HCT116 (cell line): ENCODE measurements at regions not wholly inside any gene's neighbourhood (a gene's known extent, or its start where the extent isn't known, plus 50 kb on each side); places are given as distances from the start of the nearest gene placed in this dataset.
A peak's percentile ranks its signal among the peaks of the same experiment; 100 is the strongest.

Experiments used
- ATAC-seq: fragments of 200-7000 bp; cut with Tn5 transposase; 2 replicates; pipeline ENCODE4 v1.9.1; 2020; ENCODE audit warnings: mild to moderate bottlenecking, moderate library complexity
- BruUV-seq: library from RNA; stranded (reverse); fragments of 400-500 nt; replicated peaks from 2 replicates; lab custom pipeline; 2021; lab: Mats Ljungman, UMichigan
- CTCF ChIA-PET: fragments of 300-600 bp; sonication (Branson Sonifier 250); formaldehyde crosslinking; loops from one replicate; lab custom pipeline; 2021; ENCODE audit warnings: antibody characterized with exemption; lab: Charles Lee
- POLR2A ChIA-PET: fragments of 300-600, 350-600 bp; sonication (Branson Sonifier 250); formaldehyde crosslinking; loops from one replicate; lab custom pipeline; 2021; ENCODE audit warnings: antibody characterized with exemption; lab: Charles Lee
- RAD21 ChIA-PET, 2 experiments: fragments of 300-600 bp; sonication (Branson Sonifier 250); formaldehyde crosslinking; loops; one replicate each; lab custom pipeline; 2023; ENCODE audit warnings: low total read pairs in 2 of 2; ENCODE audit not compliant: uncharacterized antibody in 2 of 2, unreplicated experiment in 2 of 2, low non-redundant PET in 1 of 2; lab: Charles Lee
- DNase-seq: peaks from one replicate; pipeline ENCODE4 v3.0.0-alpha.2; 2010; ENCODE audit warnings: low read depth, low spot score
- H2AFZ ChIP-seq: fragments of 200-600 bp; shearing (Covaris generic), sonication (generic); 2 replicates; pipeline ENCODE4 v1.6.1; 2017; ENCODE audit warnings: low read depth, mixed run types, mixed read lengths, antibody characterized with exemption, low read length; ENCODE audit not compliant: poor library complexity, severe bottlenecking
- H3K27ac ChIP-seq: 2 replicates; pipeline ENCODE4 v1.5.1; 2012; ENCODE audit warnings: low read depth, low read length
- H3K27me3 ChIP-seq: fragments of 200-600 bp; sonication (generic); 2 replicates; pipeline ENCODE4 v1.6.1; 2016; ENCODE audit warnings: mixed run types, low read length, mixed read lengths; ENCODE audit not compliant: insufficient read depth
- H3K36me3 ChIP-seq, 2 experiments: fragments of 200-500 bp in 1 of 2; fragments of 200-600 bp in 1 of 2; sonication (Bioruptor generic) in 1 of 2; sonication (generic) in 1 of 2; 2 replicates each; pipeline versions ENCODE4 v1.5.1 to v1.6.1; 2014 to 2016; ENCODE audit warnings: low read length in 2 of 2, inconsistent platforms in 1 of 2, mixed read lengths in 1 of 2, mixed run types in 1 of 2; ENCODE audit not compliant: insufficient read depth in 2 of 2, control insufficient read depth in 1 of 2
- H3K4me1 ChIP-seq, 2 experiments: fragments of 200-600 bp in 1 of 2; sonication (generic) in 1 of 2; 2 replicates each; pipeline versions ENCODE4 v1.5.1 to v1.6.1; 2012 to 2017; ENCODE audit warnings: low read length in 2 of 2, inconsistent platforms in 1 of 2, mild to moderate bottlenecking in 1 of 2, mixed read lengths in 1 of 2, mixed run types in 1 of 2, moderate library complexity in 1 of 2; ENCODE audit not compliant: insufficient read depth in 2 of 2, control insufficient read depth in 1 of 2
- H3K4me2 ChIP-seq: fragments of 200-600 bp; sonication (generic); 2 replicates; pipeline ENCODE4 v1.6.1; 2017; ENCODE audit warnings: mixed run types, low read length, mixed read lengths
- H3K4me3 ChIP-seq, 2 experiments: fragments of 200-600 bp in 1 of 2; sonication (generic) in 1 of 2; replicated peaks in 1 of 2; 2 replicates each; pipeline ENCODE4 v1.5.1; 2011 to 2016; ENCODE audit warnings: low read length in 2 of 2, control low read depth in 1 of 2, low read depth in 1 of 2, mild to moderate bottlenecking in 1 of 2, mixed read lengths in 1 of 2, mixed run types in 1 of 2
- H3K79me2 ChIP-seq: fragments of 200-600 bp; sonication (generic); 2 replicates; pipeline ENCODE4 v1.6.1; 2017; ENCODE audit warnings: mild to moderate bottlenecking, mixed run types, low read length, moderate library complexity, mixed read lengths; ENCODE audit not compliant: insufficient read depth
- H3K9ac ChIP-seq: fragments of 200-600 bp; sonication (generic); 2 replicates; pipeline ENCODE4 v1.6.1; 2016; ENCODE audit warnings: low read length, mixed read lengths
- H3K9me2 ChIP-seq: fragments of 200-600 bp; sonication (generic), shearing (Covaris generic); 2 replicates; pipeline ENCODE4 v1.6.1; 2017; ENCODE audit warnings: mixed run types, mild to moderate bottlenecking, moderate library complexity; ENCODE audit not compliant: insufficient read depth
- H3K9me3 ChIP-seq, 2 experiments: fragments of 200-500 bp in 1 of 2; fragments of 200-600 bp in 1 of 2; sonication (Bioruptor generic) in 1 of 2; sonication (generic) in 1 of 2; 2 replicates each; pipeline ENCODE4 v1.6.1; 2014 to 2017; ENCODE audit warnings: low read length in 2 of 2, mixed read lengths in 2 of 2, inconsistent platforms in 1 of 2, low read depth in 1 of 2, mild to moderate bottlenecking in 1 of 2, mixed run types in 1 of 2, moderate library complexity in 1 of 2; ENCODE audit not compliant: control insufficient read depth in 1 of 2, insufficient read depth in 1 of 2
- H4K20me1 ChIP-seq: fragments of 200-600 bp; sonication (generic), shearing (Covaris generic); 2 replicates; pipeline ENCODE4 v1.6.1; 2017; ENCODE audit warnings: mixed run types, mild to moderate bottlenecking, moderate library complexity; ENCODE audit not compliant: insufficient read depth
- ATF3 ChIP-seq: IDR thresholded peaks from 2 replicates; pipeline ENCODE4 v1.6.1; 2012
- CTCF ChIP-seq, 3 experiments: fragments of 200-600 bp in 1 of 3; sonication (generic) in 1 of 3; IDR thresholded peaks in 2 of 3; conservative IDR thresholded peaks in 1 of 3; 2 replicates each; pipeline ENCODE4 v1.5.1; 2012 to 2017; ENCODE audit warnings: low read depth in 2 of 3, low read length in 2 of 3, antibody characterized with exemption in 1 of 3, borderline replicate concordance in 1 of 3, control low read depth in 1 of 3, mild to moderate bottlenecking in 1 of 3, mixed read lengths in 1 of 3, mixed run types in 1 of 3, moderate library complexity in 1 of 3; ENCODE audit not compliant: insufficient read depth in 1 of 3
- ELF1 ChIP-seq: IDR thresholded peaks from 2 replicates; pipeline ENCODE4 v1.6.1; 2012; ENCODE audit warnings: low read depth, borderline replicate concordance
- EZH2 ChIP-seq: fragments of 200-600 bp; sonication (generic); IDR thresholded peaks from 2 replicates; pipeline ENCODE4 v1.6.1; 2017; ENCODE audit warnings: antibody characterized with exemption, mixed run types
- MAX ChIP-seq: IDR thresholded peaks from 2 replicates; pipeline ENCODE4 v1.6.1; 2012
- POLR2A ChIP-seq: IDR thresholded peaks from 2 replicates; pipeline ENCODE4 v1.7.0; 2011; ENCODE audit warnings: borderline replicate concordance; ENCODE audit not compliant: insufficient read depth, insufficient read length; ENCODE audit errors: extremely low read depth
- RAD21 ChIP-seq: IDR thresholded peaks from 2 replicates; pipeline ENCODE4 v1.6.1; 2012; ENCODE audit warnings: low read depth, mild to moderate bottlenecking
- ZBTB33 ChIP-seq: IDR thresholded peaks from 2 replicates; pipeline ENCODE4 v1.6.1; 2011; ENCODE audit warnings: mild to moderate bottlenecking, low read length, moderate library complexity; ENCODE audit not compliant: insufficient replicate concordance; ENCODE audit errors: extremely low read depth
- intact Hi-C: fragments of 100-400 bp; cut with micrococcal nuclease; formaldehyde crosslinking; loops from 2 replicates; pipeline ENCODE4 v1.10.0; 2022

GRCh38 chr22:27115410-27115809, 458.0 kb downstream of the MIAT start:
- no TSS peak for BruUV-seq
- ChIA-PET CTCF (no interaction called here), POLR2A (interaction anchor here (0.6 kb wide), 1 partner anchor 60 kb away, joined by 4 read pairs; no protein-coding TSS in a partner anchor), RAD21 (no interaction called here)
- Histone ChIP-seq H3K9me3 (peaks cover 0 to 3% of the 10 kb centered on the region in 2 experiments; a peak in 1 of 4 replicates), H4K20me1 (no peaks in the 10 kb centered on the region), H3K4me3 (peak overlapping the region in 1 of 2 experiments; percentile 21; a peak in 1 of 4 replicates), H3K27me3 (no peaks in the 10 kb centered on the region), H3K4me2 (peak overlapping the region; percentile 72), H3K4me1 (peaks cover 54 to 64% of the 10 kb centered on the region in 2 experiments), H3K9me2 (no peaks in the 10 kb centered on the region), H3K79me2 (no peaks in the 10 kb centered on the region), H3K36me3 (no peaks in the 10 kb centered on the region), H3K9ac (peak overlapping the region; percentile 39; the same call in 1 of the 2 replicates), H3K27ac (no peak overlapping the region; the same call in 1 of the 2 replicates), H2AFZ (no peak overlapping the region)
- TF ChIP-seq RAD21 = no peak
- TF ChIP-seq CTCF (IDR thresholded peaks at IDR 0.05 in 2 of 3, conservative IDR thresholded peaks at IDR 0.05 in 1 of 3; ENCODE audit: borderline replicate concordance in 1 of 3, insufficient read depth in 1 of 3, low read depth in 2 of 3, low read length in 2 of 3) = no peak
- TF ChIP-seq ELF1 = no peak
- TF ChIP-seq POLR2A = no peak
- no peak for TF ChIP-seq ATF3
- no peak for TF ChIP-seq MAX
- no peak for TF ChIP-seq ZBTB33
- no peak for TF ChIP-seq EZH2
- no peak for DNase-seq
- intact Hi-C loops = no loop called here
- ATAC-seq = peak; percentile 3; the same call in 1 of the 2 replicates
